ENCODE measurements at regions not wholly inside any gene's neighbourhood (a gene's known extent, or its start where the extent isn't known, plus 50 kb on each side); places are given as distances from the start of the nearest gene placed in this dataset.

DNA sequence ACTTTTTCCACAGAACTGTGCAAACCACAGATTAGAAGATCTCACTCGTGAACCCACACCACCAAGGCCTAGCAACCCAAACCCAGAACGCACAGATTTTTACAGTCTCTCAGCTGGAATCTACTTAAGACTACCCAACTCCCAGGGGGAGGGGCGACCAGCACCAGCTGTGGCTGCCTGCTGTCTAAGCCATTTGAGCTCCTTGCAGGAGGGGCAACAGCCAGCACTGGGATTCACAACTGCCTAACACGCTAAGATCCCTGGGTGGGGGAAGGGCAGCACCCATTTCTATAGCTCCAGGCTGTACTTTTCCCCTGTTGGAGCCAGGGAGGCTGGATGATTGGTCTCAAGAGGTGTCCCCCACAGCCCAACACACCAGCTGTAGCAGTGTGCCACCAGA lies 368.8 kb downstream of the SUCLA2 start:
- no peak for DNase-seq (ENCODE audit: low spot score)
- 41% methylated on average over 4 of the region's 4 CpGs for WGBS (ENCODE audit: low lambda C conversion rate, missing lambda C conversion rate)
- no peak overlapping the region for H3K4me2 ChIP-seq

DNA sequence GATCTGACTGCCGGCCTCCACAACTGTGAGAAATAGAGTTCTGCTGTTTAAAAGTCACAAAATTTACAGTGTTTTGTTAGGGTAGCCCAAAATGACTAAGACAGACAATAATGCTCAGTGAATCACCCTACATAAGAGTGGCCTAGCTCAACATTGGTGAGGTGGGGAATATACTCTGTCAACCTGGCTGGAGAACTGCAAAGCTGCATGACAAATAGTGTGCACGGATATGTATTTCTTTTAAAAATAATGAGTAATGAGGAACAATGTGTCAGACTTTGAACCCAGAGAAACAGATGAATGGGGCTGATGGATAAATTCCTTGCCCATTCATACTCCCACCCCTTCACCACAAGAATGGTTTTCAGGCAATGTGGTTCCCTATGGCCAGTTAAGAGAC lies 372.4 kb downstream of the SUCLA2 start:
- Histone ChIP-seq H3K9me2 (replicated peaks; ENCODE audit: insufficient read depth) (no peaks in the 10 kb centered on the region), H3K4me3 (no peak overlapping the region), H2AFZ (no peak overlapping the region), H3K36me3 (replicated peaks; ENCODE audit: insufficient read depth, low read depth) (no peaks in the 10 kb centered on the region), H3K79me2 (no peaks in the 10 kb centered on the region), H3K27me3 (no peaks in the 10 kb centered on the region), H3K9me3 (ENCODE audit: low read depth) (no peaks in the 10 kb centered on the region), H4K20me1 (ENCODE audit: insufficient read depth, poor library complexity, severe bottlenecking) (no peaks in the 10 kb centered on the region), H3K4me2 (no peak overlapping the region), H3K4me1 (ENCODE audit: insufficient read depth) (no peaks in the 10 kb centered on the region), H3K27ac (no peak overlapping the region)
- DNase-seq (ENCODE audit: low spot score): no peak
- TF ChIP-seq EZH2phosphoT487 (IDR thresholded peaks at IDR 0.05; ENCODE audit: low read depth, severe bottlenecking, unreplicated experiment): no peak
- TF ChIP-seq CTCF (IDR thresholded peaks at IDR 0.05; ENCODE audit: poor library complexity): no peak
- no peak for TF ChIP-seq EZH2 (IDR thresholded peaks at IDR 0.05; ENCODE audit: borderline replicate concordance)
- WGBS (ENCODE audit: low lambda C conversion rate, missing lambda C conversion rate): 91% methylated on average over 2 of the region's 2 CpGs

More for the DNA sequence above, 368.8 kb downstream of the SUCLA2 start:
- Histone ChIP-seq H2AFZ (no peak overlapping the region), H3K9me2 (replicated peaks; ENCODE audit: insufficient read depth) (no peaks in the 10 kb centered on the region), H3K4me1 (ENCODE audit: insufficient read depth) (no peaks in the 10 kb centered on the region), H3K36me3 (replicated peaks; ENCODE audit: insufficient read depth, low read depth) (no peaks in the 10 kb centered on the region), H3K27me3 (no peaks in the 10 kb centered on the region), H4K20me1 (ENCODE audit: insufficient read depth, poor library complexity, severe bottlenecking) (no peaks in the 10 kb centered on the region), H3K9me3 (ENCODE audit: low read depth) (no peaks in the 10 kb centered on the region), H3K27ac (no peak overlapping the region), H3K79me2 (no peaks in the 10 kb centered on the region), H3K4me3 (no peak overlapping the region)
- TF ChIP-seq EZH2 (IDR thresholded peaks at IDR 0.05; ENCODE audit: borderline replicate concordance): no peak
- TF ChIP-seq CTCF (IDR thresholded peaks at IDR 0.05; ENCODE audit: poor library complexity): no peak
- no peak for TF ChIP-seq EZH2phosphoT487 (IDR thresholded peaks at IDR 0.05; ENCODE audit: low read depth, severe bottlenecking, unreplicated experiment)

- H3K4me1 ChIP-seq (ENCODE audit: insufficient read depth): no peaks in the 10 kb centered on the region
- H3K9me3 ChIP-seq (ENCODE audit: low read depth): no peaks in the 10 kb centered on the region
- H3K4me2 ChIP-seq: no peak overlapping the region
- H3K9me2 ChIP-seq (replicated peaks; ENCODE audit: insufficient read depth): no peaks in the 10 kb centered on the region
- DNase-seq (ENCODE audit: low spot score): no peak
- H3K27ac ChIP-seq: no peak overlapping the region
- no peaks in the 10 kb centered on the region for H4K20me1 ChIP-seq (ENCODE audit: insufficient read depth, poor library complexity, severe bottlenecking)
- WGBS (ENCODE audit: low lambda C conversion rate, missing lambda C conversion rate): 83% methylated on average over 2 of the region's 2 CpGs
- H2AFZ ChIP-seq: no peak overlapping the region
- no peak for TF ChIP-seq EZH2phosphoT487 (IDR thresholded peaks at IDR 0.05; ENCODE audit: low read depth, severe bottlenecking, unreplicated experiment)
- no peak for TF ChIP-seq CTCF (IDR thresholded peaks at IDR 0.05; ENCODE audit: poor library complexity)
- no peak for TF ChIP-seq EZH2 (IDR thresholded peaks at IDR 0.05; ENCODE audit: borderline replicate concordance)
- H3K27me3 ChIP-seq: no peaks in the 10 kb centered on the region
- no peaks in the 10 kb centered on the region for H3K79me2 ChIP-seq
- H3K36me3 ChIP-seq (replicated peaks; ENCODE audit: insufficient read depth, low read depth): no peaks in the 10 kb centered on the region
- no peak overlapping the region for H3K4me3 ChIP-seq
Observed at GRCh38 chr13:47623862-47624261, 377.2 kb downstream of the SUCLA2 start.

GRCh38 chr13:47621931-47622330 lies 379.1 kb downstream of the SUCLA2 start:
- Histone ChIP-seq H3K36me3 (replicated peaks; ENCODE audit: insufficient read depth, low read depth) (no peaks in the 10 kb centered on the region), H2AFZ (no peak overlapping the region), H3K79me2 (no peaks in the 10 kb centered on the region), H3K4me2 (no peak overlapping the region), H3K27me3 (no peaks in the 10 kb centered on the region), H3K9me2 (replicated peaks; ENCODE audit: insufficient read depth) (no peaks in the 10 kb centered on the region), H3K4me3 (no peak overlapping the region), H4K20me1 (ENCODE audit: insufficient read depth, poor library complexity, severe bottlenecking) (no peaks in the 10 kb centered on the region), H3K27ac (no peak overlapping the region), H3K9me3 (ENCODE audit: low read depth) (no peaks in the 10 kb centered on the region), H3K4me1 (ENCODE audit: insufficient read depth) (no peaks in the 10 kb centered on the region)
- WGBS (ENCODE audit: low lambda C conversion rate, missing lambda C conversion rate): 61% methylated on average over 1 of the region's 1 CpG
- DNase-seq (ENCODE audit: low spot score): no peak
- no peak for TF ChIP-seq EZH2phosphoT487 (IDR thresholded peaks at IDR 0.05; ENCODE audit: low read depth, severe bottlenecking, unreplicated experiment)
- no peak for TF ChIP-seq CTCF (IDR thresholded peaks at IDR 0.05; ENCODE audit: poor library complexity)
- no peak for TF ChIP-seq EZH2 (IDR thresholded peaks at IDR 0.05; ENCODE audit: borderline replicate concordance)

Measured in hepatocyte (in vitro differentiated cells).